ENCODE measurements at regions not wholly inside any gene's neighbourhood (a gene's known extent, or its start where the extent isn't known, plus 50 kb on each side); places are given as distances from the start of the nearest gene placed in this dataset.
A peak's percentile ranks its signal among the peaks of the same experiment; 100 is the strongest.

DNA sequence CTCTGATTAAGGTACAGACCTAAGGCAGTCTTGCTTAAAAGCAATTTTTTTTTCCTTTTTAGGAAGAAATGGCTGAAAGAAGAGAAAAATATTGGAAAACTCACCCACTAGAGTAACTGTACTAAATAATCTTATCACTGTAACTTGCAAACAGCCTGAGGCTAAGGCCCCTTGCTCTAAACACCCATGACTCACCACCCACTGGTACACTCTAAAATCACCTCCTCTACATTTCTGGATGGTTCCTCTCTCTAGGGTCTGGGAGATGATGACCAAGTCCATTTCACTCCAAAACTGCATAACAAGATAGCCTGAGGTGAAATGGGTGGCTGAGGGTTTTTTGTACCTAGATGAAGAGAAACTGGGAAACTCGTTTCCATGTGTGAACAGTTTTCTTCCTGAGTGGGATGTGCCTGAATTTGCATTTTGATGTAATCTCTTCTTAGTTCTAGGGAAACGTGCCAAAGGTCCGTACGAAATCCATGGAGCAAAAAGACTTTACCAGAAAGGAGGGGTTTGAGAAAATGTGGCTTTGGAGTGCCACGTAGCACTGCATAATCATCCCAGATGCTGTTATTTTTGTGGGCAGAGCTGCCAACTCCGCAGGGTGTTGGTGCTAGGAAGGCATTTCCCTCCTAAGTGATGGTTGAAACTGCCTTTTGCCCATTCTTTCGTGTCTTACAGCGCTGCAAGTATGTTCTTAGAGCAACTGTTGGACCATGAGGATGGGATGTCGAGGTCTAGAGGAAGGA, 113.5 kb upstream of the C10orf90 start:
- H3K4me1 ChIP-seq (ENCODE audit: control insufficient read depth in 2 of 3, insufficient read depth in 2 of 3, low read depth in 1 of 3, low read length in 3 of 3) = no peaks in the 10 kb centered on the region
- no peak overlapping the region for H3K9ac ChIP-seq (ENCODE audit: low read length in 3 of 3)
- no peak overlapping the region for H3K4me3 ChIP-seq (ENCODE audit: low read length in 3 of 3)
- H3K9me3 ChIP-seq (ENCODE audit: control insufficient read depth in 2 of 3, insufficient read depth in 1 of 3, low read length in 3 of 3) = no peaks in the 10 kb centered on the region
- no peaks in the 10 kb centered on the region for H3K36me3 ChIP-seq (ENCODE audit: control insufficient read depth in 2 of 3, insufficient read depth in 3 of 3, low read length in 3 of 3)
- DNase-seq = peak in 1 of 5 donors; percentile 7
- no peak overlapping the region for H3K27ac ChIP-seq (ENCODE audit: low read depth in 2 of 2, low read length in 2 of 2)
- no peaks in the 10 kb centered on the region for H3K27me3 ChIP-seq (ENCODE audit: control insufficient read depth, insufficient read depth, low read length)
- TF ChIP-seq, protein P1, sequence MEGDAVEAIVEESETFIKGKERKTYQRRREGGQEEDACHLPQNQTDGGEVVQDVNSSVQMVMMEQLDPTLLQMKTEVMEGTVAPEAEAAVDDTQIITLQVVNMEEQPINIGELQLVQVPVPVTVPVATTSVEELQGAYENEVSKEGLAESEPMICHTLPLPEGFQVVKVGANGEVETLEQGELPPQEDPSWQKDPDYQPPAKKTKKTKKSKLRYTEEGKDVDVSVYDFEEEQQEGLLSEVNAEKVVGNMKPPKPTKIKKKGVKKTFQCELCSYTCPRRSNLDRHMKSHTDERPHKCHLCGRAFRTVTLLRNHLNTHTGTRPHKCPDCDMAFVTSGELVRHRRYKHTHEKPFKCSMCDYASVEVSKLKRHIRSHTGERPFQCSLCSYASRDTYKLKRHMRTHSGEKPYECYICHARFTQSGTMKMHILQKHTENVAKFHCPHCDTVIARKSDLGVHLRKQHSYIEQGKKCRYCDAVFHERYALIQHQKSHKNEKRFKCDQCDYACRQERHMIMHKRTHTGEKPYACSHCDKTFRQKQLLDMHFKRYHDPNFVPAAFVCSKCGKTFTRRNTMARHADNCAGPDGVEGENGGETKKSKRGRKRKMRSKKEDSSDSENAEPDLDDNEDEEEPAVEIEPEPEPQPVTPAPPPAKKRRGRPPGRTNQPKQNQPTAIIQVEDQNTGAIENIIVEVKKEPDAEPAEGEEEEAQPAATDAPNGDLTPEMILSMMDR (IDR thresholded peaks at IDR 0.05; ENCODE audit: borderline replicate concordance, extremely low read depth, insufficient read depth) = no peak
- FAIRE-seq = no peak
- intact Hi-C loops (cut with DNase I) = no loop called here

DNA sequence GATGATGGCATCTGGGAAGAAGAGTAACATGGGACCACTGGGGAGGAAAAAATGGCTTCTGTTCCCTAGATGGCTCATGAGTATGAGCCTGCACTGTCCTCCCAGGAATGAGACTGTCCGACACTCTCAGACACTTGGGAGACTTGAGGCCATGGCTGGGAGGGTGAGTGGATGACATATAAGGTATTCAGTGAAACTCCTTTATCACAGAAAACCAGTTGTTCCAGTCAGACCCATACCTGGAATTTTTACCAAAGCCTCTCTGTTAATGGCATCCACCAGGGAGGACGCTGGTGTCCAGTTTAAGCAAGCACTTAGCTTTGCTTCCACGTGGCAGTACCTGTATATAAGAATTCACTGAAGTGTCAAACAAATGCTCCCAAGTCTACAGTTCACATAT, 116.7 kb upstream of the C10orf90 start:
- H3K4me3 ChIP-seq (ENCODE audit: low read length in 3 of 3) = no peak overlapping the region
- intact Hi-C loops (cut with DNase I) = no loop called here
- H3K27me3 ChIP-seq (ENCODE audit: control insufficient read depth, insufficient read depth, low read length) = no peaks in the 10 kb centered on the region
- no peak overlapping the region for H3K27ac ChIP-seq (ENCODE audit: low read depth in 2 of 2, low read length in 2 of 2)
- no peak overlapping the region for H3K9ac ChIP-seq (ENCODE audit: low read length in 3 of 3)
- FAIRE-seq (no peak), DNase-seq (no peak)
- no peaks in the 10 kb centered on the region for H3K4me1 ChIP-seq (ENCODE audit: control insufficient read depth in 2 of 3, insufficient read depth in 2 of 3, low read depth in 1 of 3, low read length in 3 of 3)
- H3K36me3 ChIP-seq (ENCODE audit: control insufficient read depth in 2 of 3, insufficient read depth in 3 of 3, low read length in 3 of 3) = no peaks in the 10 kb centered on the region
- no peaks in the 10 kb centered on the region for H3K9me3 ChIP-seq (ENCODE audit: control insufficient read depth in 2 of 3, insufficient read depth in 1 of 3, low read length in 3 of 3)
- TF ChIP-seq, protein P1 (IDR thresholded peaks at IDR 0.05; ENCODE audit: borderline replicate concordance, extremely low read depth, insufficient read depth) = no peak

DNA sequence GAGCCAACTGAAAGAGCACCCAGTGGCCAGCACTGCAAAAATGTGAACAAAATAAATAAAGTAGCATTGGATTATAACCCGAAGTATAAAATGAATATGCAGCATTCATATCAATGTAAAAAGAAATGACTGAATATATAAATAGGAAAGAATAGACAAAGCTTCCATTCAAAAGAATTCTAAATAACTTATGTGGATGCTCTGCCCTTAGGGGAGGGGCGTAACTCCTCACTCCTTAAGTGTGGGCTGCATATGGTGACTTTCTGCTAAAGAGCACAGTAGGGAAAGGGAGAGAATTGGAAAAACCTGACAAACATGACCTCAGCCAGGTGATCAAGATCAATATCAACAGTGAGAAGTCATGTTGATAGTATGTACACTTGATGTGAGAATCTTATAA, 109.9 kb upstream of the DOCK1 start:
- no peak for FAIRE-seq
- H3K4me3 ChIP-seq (ENCODE audit: low read length in 3 of 3) = no peak overlapping the region
- DNase-seq = no peak
- no peaks in the 10 kb centered on the region for H3K36me3 ChIP-seq (ENCODE audit: control insufficient read depth in 2 of 3, insufficient read depth in 3 of 3, low read length in 3 of 3)
- no peak overlapping the region for H3K9ac ChIP-seq (ENCODE audit: low read length in 3 of 3)
- H3K9me3 ChIP-seq (ENCODE audit: control insufficient read depth in 2 of 3, insufficient read depth in 1 of 3, low read length in 3 of 3) = peaks cover 0 to 7% (median 0%) of the 10 kb centered on the region in 3 donors
- no peaks in the 10 kb centered on the region for H3K27me3 ChIP-seq (ENCODE audit: control insufficient read depth, insufficient read depth, low read length)
- TF ChIP-seq, protein P1 (IDR thresholded peaks at IDR 0.05; ENCODE audit: borderline replicate concordance, extremely low read depth, insufficient read depth) = no peak
- H3K4me1 ChIP-seq (ENCODE audit: control insufficient read depth in 2 of 3, insufficient read depth in 2 of 3, low read depth in 1 of 3, low read length in 3 of 3) = no peaks in the 10 kb centered on the region
- H3K27ac ChIP-seq (ENCODE audit: low read depth in 2 of 2, low read length in 2 of 2) = no peak overlapping the region
- intact Hi-C loops (cut with DNase I) = no loop called here
